ENCODE measurements at regions not wholly inside any gene's neighbourhood (a gene's known extent, or its start where the extent isn't known, plus 50 kb on each side); places are given as distances from the start of the nearest gene placed in this dataset.

DNA sequence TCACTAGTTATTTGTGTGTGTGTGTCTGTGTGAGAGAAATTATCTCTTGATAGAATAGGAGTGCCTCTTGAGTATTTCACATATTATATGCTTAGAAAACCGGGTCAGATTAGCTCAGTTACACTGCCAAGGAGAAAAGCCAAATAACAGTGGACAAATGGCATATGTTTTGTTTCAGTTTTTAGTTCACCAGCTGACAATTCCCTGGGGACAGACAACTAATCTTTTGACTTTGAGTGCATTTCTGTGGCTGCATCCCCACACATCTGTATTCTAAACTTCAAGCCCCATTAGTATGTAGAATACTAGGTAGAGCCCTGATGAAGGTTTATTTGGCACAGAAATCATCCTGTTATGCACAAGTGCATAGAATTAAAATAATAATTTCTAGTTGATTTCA lies 227.7 kb upstream of the CNTN3 start:
- no TSS peak for BruUV-seq (replicated peaks)
- CTCF ChIA-PET, result no interaction called here
- Histone ChIP-seq H3K4me1 (ENCODE audit: control insufficient read depth, insufficient read depth, low read length) (no peaks in the 10 kb centered on the region), H3K27me3 (ENCODE audit: control insufficient read depth, insufficient read depth, low read length) (no peaks in the 10 kb centered on the region), H3K36me3 (ENCODE audit: control insufficient read depth, insufficient read depth, low read length) (no peaks in the 10 kb centered on the region), H3K27ac (ENCODE audit: low read length) (no peak overlapping the region), H3K4me3 (ENCODE audit: low read depth in 2 of 2, low read length in 2 of 2) (no peak overlapping the region), H3K9me3 (ENCODE audit: control insufficient read depth, insufficient read depth, low read depth, low read length) (no peaks in the 10 kb centered on the region)
- in situ Hi-C loops (cut with HindIII; ENCODE audit: low pct_unique_long_range_greater_than_20kb, low sequenced_read_pairs), result no loop called here
- TF ChIP-seq TCF7L2 (IDR thresholded peaks at IDR 0.05; ENCODE audit: low read depth, low read length), result no peak
- no peak for TF ChIP-seq POLR2AphosphoS5 (IDR thresholded peaks at IDR 0.05; ENCODE audit: low read depth, low read length)
- no peak for TF ChIP-seq CTCF (IDR thresholded peaks at IDR 0.05)
- TF ChIP-seq SIN3A (IDR thresholded peaks at IDR 0.05; ENCODE audit: borderline replicate concordance, insufficient read depth, low read depth, low read length), result no peak
- TF ChIP-seq REST (IDR thresholded peaks at IDR 0.05; ENCODE audit: insufficient read depth in 1 of 2, low read depth in 2 of 2, low read length in 1 of 2), result no peak
- ATAC-seq (no peak), DNase-seq (ENCODE audit: low read depth, low spot score) (no peak)
- intact Hi-C loops (cut with micrococcal nuclease; ENCODE audit: unreplicated experiment), result no loop called here
- POLR2A ChIA-PET, result no interaction called here

DNA sequence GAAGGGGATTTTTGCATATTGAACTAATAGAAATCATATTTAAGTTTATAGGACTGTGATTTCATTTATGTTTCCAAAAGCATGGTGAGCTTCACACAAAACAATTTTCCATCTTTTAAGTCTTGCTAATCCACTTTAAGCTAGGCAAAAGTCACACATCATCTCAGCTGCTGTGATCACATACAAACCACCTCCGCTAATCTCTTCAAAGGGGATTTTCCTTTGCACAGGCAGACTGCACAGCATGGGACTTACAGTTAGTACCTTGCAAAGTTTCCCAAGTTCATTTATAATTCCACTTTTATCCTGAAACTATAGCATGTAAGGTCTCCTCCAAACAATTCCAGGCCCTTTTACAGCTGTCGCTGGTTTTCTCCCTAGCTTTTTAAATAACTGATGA lies 225.1 kb upstream of the CNTN3 start:
- Histone ChIP-seq H3K27ac (ENCODE audit: low read length) (no peak overlapping the region), H3K4me3 (ENCODE audit: low read depth in 2 of 2, low read length in 2 of 2) (no peak overlapping the region), H3K27me3 (ENCODE audit: control insufficient read depth, insufficient read depth, low read length) (no peaks in the 10 kb centered on the region), H3K9me3 (ENCODE audit: control insufficient read depth, insufficient read depth, low read depth, low read length) (no peaks in the 10 kb centered on the region), H3K4me1 (ENCODE audit: control insufficient read depth, insufficient read depth, low read length) (no peaks in the 10 kb centered on the region), H3K36me3 (ENCODE audit: control insufficient read depth, insufficient read depth, low read length) (no peaks in the 10 kb centered on the region)
- no TSS peak for BruUV-seq (replicated peaks)
- in situ Hi-C loops (cut with HindIII; ENCODE audit: low pct_unique_long_range_greater_than_20kb, low sequenced_read_pairs), result no loop called here
- no peak for DNase-seq (ENCODE audit: low read depth, low spot score)
- POLR2A ChIA-PET, result no interaction called here
- no peak for TF ChIP-seq REST (IDR thresholded peaks at IDR 0.05; ENCODE audit: insufficient read depth in 1 of 2, low read depth in 2 of 2, low read length in 1 of 2)
- TF ChIP-seq TCF7L2 (IDR thresholded peaks at IDR 0.05; ENCODE audit: low read depth, low read length), result no peak
- no peak for TF ChIP-seq CTCF (IDR thresholded peaks at IDR 0.05)
- TF ChIP-seq POLR2AphosphoS5 (IDR thresholded peaks at IDR 0.05; ENCODE audit: low read depth, low read length), result no peak
- TF ChIP-seq SIN3A (IDR thresholded peaks at IDR 0.05; ENCODE audit: borderline replicate concordance, insufficient read depth, low read depth, low read length), result no peak
- no peak for ATAC-seq
- CTCF ChIA-PET, result no interaction called here
- intact Hi-C loops (cut with micrococcal nuclease; ENCODE audit: unreplicated experiment), result no loop called here

All from Panc1 (cell line).